22Rv1 (cell line): ENCODE measurements at regions not wholly inside any gene's neighbourhood (a gene's known extent, or its start where the extent isn't known, plus 50 kb on each side); places are given as distances from the start of the nearest gene placed in this dataset.

Experiments used
- CTCF ChIP-seq: fragments of 450-650 bp; IDR thresholded peaks from 2 replicates; pipeline ENCODE4 v1.5.1; 2017; ENCODE audit warnings: mild to moderate bottlenecking
- ZFX ChIP-seq: fragments of 450-650 bp; IDR thresholded peaks from 2 replicates; pipeline ENCODE4 v1.6.1; 2017; ENCODE audit warnings: antibody characterized with exemption, borderline replicate concordance

GRCh38 chr19:28481674-28482073, 731.3 kb downstream of the UQCRFS1 start:
- TF ChIP-seq CTCF (no peak), ZFX (no peak)
